ENCODE measurements at regions not wholly inside any gene's neighbourhood (a gene's known extent, or its start where the extent isn't known, plus 50 kb on each side); places are given as distances from the start of the nearest gene placed in this dataset.

DNA sequence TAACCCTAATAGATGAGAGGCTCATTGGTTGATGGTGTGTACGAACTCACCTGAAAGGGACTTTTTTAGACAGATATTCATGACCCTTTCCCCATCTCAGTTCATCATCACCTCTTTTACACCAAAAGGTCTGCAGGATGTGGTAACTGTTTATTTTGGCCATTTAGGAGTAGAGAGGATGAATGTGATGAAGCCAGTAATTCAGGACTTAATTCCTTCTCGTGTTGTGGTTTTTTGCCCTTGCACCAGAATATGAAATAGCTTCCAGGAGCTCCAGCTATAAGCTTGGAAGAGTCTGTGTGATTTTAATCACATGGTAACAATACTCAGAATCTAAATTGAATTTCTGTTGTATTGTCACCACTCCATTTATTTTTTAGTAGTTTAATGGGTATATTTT is 189.4 kb upstream of the KCTD3 start:
- TF ChIP-seq, protein P1, sequence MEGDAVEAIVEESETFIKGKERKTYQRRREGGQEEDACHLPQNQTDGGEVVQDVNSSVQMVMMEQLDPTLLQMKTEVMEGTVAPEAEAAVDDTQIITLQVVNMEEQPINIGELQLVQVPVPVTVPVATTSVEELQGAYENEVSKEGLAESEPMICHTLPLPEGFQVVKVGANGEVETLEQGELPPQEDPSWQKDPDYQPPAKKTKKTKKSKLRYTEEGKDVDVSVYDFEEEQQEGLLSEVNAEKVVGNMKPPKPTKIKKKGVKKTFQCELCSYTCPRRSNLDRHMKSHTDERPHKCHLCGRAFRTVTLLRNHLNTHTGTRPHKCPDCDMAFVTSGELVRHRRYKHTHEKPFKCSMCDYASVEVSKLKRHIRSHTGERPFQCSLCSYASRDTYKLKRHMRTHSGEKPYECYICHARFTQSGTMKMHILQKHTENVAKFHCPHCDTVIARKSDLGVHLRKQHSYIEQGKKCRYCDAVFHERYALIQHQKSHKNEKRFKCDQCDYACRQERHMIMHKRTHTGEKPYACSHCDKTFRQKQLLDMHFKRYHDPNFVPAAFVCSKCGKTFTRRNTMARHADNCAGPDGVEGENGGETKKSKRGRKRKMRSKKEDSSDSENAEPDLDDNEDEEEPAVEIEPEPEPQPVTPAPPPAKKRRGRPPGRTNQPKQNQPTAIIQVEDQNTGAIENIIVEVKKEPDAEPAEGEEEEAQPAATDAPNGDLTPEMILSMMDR (IDR thresholded peaks at IDR 0.05), result no peak
- TF ChIP-seq EZH2phosphoT487 (IDR thresholded peaks at IDR 0.05) (no peak), EZH2 (IDR thresholded peaks at IDR 0.05) (no peak)
